Stomach (tissue), 8 donors: ENCODE measurements at regions not wholly inside any gene's neighbourhood (a gene's known extent, or its start where the extent isn't known, plus 50 kb on each side); places are given as distances from the start of the nearest gene placed in this dataset.
A peak's percentile ranks its signal among the peaks of the same experiment; 100 is the strongest.

Source experiments
- DNase-seq, 2 donors: peaks; one replicate each; pipeline versions ENCODE4 v3.0.0 to v3.0.0-alpha.2; 2013 to 2019
- H3K27ac ChIP-seq, 5 donors: fragments of 200-600 bp in 4 of 5; sonication (generic) in 4 of 5; one replicate each; pipeline ENCODE4 v1.5.1; 2013 to 2019; ENCODE audit warnings: mild to moderate bottlenecking in 1 of 5, moderate library complexity in 1 of 5
- H3K27me3 ChIP-seq, 3 donors: fragments of 200-600 bp; sonication (generic); one replicate each; pipeline ENCODE4 v1.5.1; 2017 to 2019; ENCODE audit warnings: mixed run types in 1 of 3
- H3K36me3 ChIP-seq, 4 donors: fragments of 200-600 bp; sonication (generic); 1 replicate in 3 of 4; 2 replicates in 1 of 4; pipeline ENCODE4 v1.5.1; 2016 to 2019
- H3K4me1 ChIP-seq, 4 donors: fragments of 200-600 bp; sonication (generic); one replicate each; pipeline ENCODE4 v1.5.1; 2016 to 2019
- H3K4me3 ChIP-seq, 4 donors: fragments of 200-600 bp; sonication (generic) in 3 of 4; one replicate each; pipeline ENCODE4 v1.5.1; 2016 to 2019; ENCODE audit warnings: mild to moderate bottlenecking in 1 of 4
- H3K9me3 ChIP-seq, 4 donors: fragments of 200-600 bp; sonication (generic); one replicate each; pipeline ENCODE4 v1.5.1; 2016 to 2019
- CTCF ChIP-seq, 7 experiments: fragments of 450-650 bp in 4 of 7; fragments of 200-600 bp in 3 of 7; sonication (generic) in 3 of 7; IDR thresholded peaks; one replicate each; pipeline ENCODE4 v1.5.1; 2016 to 2019; ENCODE audit warnings: antibody characterized with exemption in 7 of 7, control low read depth in 2 of 7, mild to moderate bottlenecking in 1 of 7
- EP300 ChIP-seq: sonication (generic); formaldehyde crosslinking; IDR thresholded peaks from one replicate; pipeline ENCODE4 v1.6.1; 2017; ENCODE audit warnings: antibody characterized with exemption
- POLR2A ChIP-seq, 4 donors: fragments of 450-650 bp; IDR thresholded peaks; one replicate each; pipeline ENCODE4 v1.6.1; 2016; ENCODE audit warnings: antibody characterized with exemption in 4 of 4, control low read depth in 2 of 4, mild to moderate bottlenecking in 1 of 4, moderate library complexity in 1 of 4
- POLR2AphosphoS5 ChIP-seq, 3 donors: sonication (generic); formaldehyde crosslinking; IDR thresholded peaks; one replicate each; pipeline ENCODE4 v1.6.1; 2016; ENCODE audit warnings: antibody characterized with exemption in 3 of 3
- WGBS, 5 donors: extraction: QIAGEN DNeasy Blood & Tissue Kit in 3 of 5; methylation state at CpG; one replicate each; pipeline versions ENCODE4 v1.1.5 to v1.1.7; 2013 to 2018; 5-methylcytosine and 5-hydroxymethylcytosine counted together
- intact Hi-C: fragments of 100-400 bp; cut with DNase I; formaldehyde crosslinking; loops from one replicate; pipeline ENCODE4 v1.15.1; 2023; ENCODE audit warnings: low total_unique reads
- small RNA-seq, 4 donors: library from RNA; depleted of rRNA; stranded (forward); fragments of <200 nt; gene quantifications; one replicate each; pipeline ENCODE3, GENCODE V24; 2016
- donor health status: healthy with polysubstance abuse.
- donor health status: Bipolar disorder and iron deficiency.
- donor health status: healthy.

- TF ChIP-seq EP300 = no peak
- no peak for TF ChIP-seq POLR2A (IDR thresholded peaks at IDR 0.05)
- no peak for TF ChIP-seq CTCF (IDR thresholded peaks at IDR 0.05)
- peak in 1 of 3 donors; percentile 55 for TF ChIP-seq POLR2AphosphoS5 (IDR thresholded peaks at IDR 0.05)
- peak; percentile 25 to 35 for DNase-seq
- H3K9me3 ChIP-seq = no peaks in the 10 kb centered on the region
- 26 to 67% (median 36%) methylated on average over 7 of the region's 7 CpGs for WGBS, 5 donors
- H3K4me1 ChIP-seq = no peaks in the 10 kb centered on the region
- H3K36me3 ChIP-seq = no peaks in the 10 kb centered on the region
- H3K27me3 ChIP-seq = no peaks in the 10 kb centered on the region
- H3K27ac ChIP-seq = peak overlapping the region in 4 of 5 donors; percentile 18 to 65 (median 38)
- no peak overlapping the region for H3K4me3 ChIP-seq
- intact Hi-C loops = no loop called here
Observed at GRCh38 chr9:93387791-93388190, 63.7 kb upstream of the FAM120A start.

- no peak for TF ChIP-seq POLR2A (IDR thresholded peaks at IDR 0.05)
- no peak for TF ChIP-seq POLR2AphosphoS5 (IDR thresholded peaks at IDR 0.05)
- TF ChIP-seq EP300 = no peak
- TF ChIP-seq CTCF (IDR thresholded peaks at IDR 0.05) = no peak
- intact Hi-C loops = no loop called here
- DNase-seq = no peak
- Histone ChIP-seq H3K4me1 (no peaks in the 10 kb centered on the region), H3K9me3 (no peaks in the 10 kb centered on the region), H3K27ac (no peak overlapping the region), H3K4me3 (no peak overlapping the region), H3K27me3 (no peaks in the 10 kb centered on the region), H3K36me3 (no peaks in the 10 kb centered on the region)
- 51 to 66% (median 60%) methylated on average over 9 of the region's 9 CpGs for WGBS, 5 donors
Observed at GRCh38 chr9:93390953-93391515, 60.5 kb upstream of the FAM120A start.

- DNase-seq = no peak
- TF ChIP-seq POLR2AphosphoS5 (IDR thresholded peaks at IDR 0.05) = no peak
- TF ChIP-seq CTCF (IDR thresholded peaks at IDR 0.05) = no peak
- H3K27me3 ChIP-seq = no peaks in the 10 kb centered on the region
- no peak overlapping the region for H3K4me3 ChIP-seq
- H3K36me3 ChIP-seq = no peaks in the 10 kb centered on the region
- intact Hi-C loops = no loop called here
- no peak overlapping the region for H3K27ac ChIP-seq
- H3K9me3 ChIP-seq = no peaks in the 10 kb centered on the region
- WGBS, 5 donors = 81 to 94% (median 86%) methylated on average over 6 of the region's 6 CpGs
- no peaks in the 10 kb centered on the region for H3K4me1 ChIP-seq
Observed at GRCh38 chr9:93391898-93392297, 59.6 kb upstream of the FAM120A start.

GRCh38 chr9:93392974-93393373 is 58.5 kb upstream of the FAM120A start:
- Histone ChIP-seq H3K4me1 (no peaks in the 10 kb centered on the region), H3K4me3 (no peak overlapping the region), H3K27ac (no peak overlapping the region), H3K9me3 (no peaks in the 10 kb centered on the region), H3K27me3 (no peaks in the 10 kb centered on the region), H3K36me3 (no peaks in the 10 kb centered on the region)
- DNase-seq = no peak
- 90 to 93% (median 91%) methylated on average over 10 of the region's 10 CpGs for WGBS, 5 donors
- intact Hi-C loops = no loop called here
- no peak for TF ChIP-seq POLR2AphosphoS5 (IDR thresholded peaks at IDR 0.05)
- TF ChIP-seq EP300 = no peak
- TF ChIP-seq CTCF (IDR thresholded peaks at IDR 0.05) = no peak
- no peak for TF ChIP-seq POLR2A (IDR thresholded peaks at IDR 0.05)

Small RNAs in the stretch of these regions (small RNA-seq; reads per million reads assigned to genes)
- gene RNU6-829P = 0 reads per million in 4 donors
